Thyroid gland (tissue), 4 donors: ENCODE measurements at regions not wholly inside any gene's neighbourhood (a gene's known extent, or its start where the extent isn't known, plus 50 kb on each side); places are given as distances from the start of the nearest gene placed in this dataset.

ENCODE experiments used
- DNase-seq, 2 donors: peaks; one replicate each; pipeline ENCODE4 v3.0.0-alpha.2; 2019
- H3K27ac ChIP-seq, 3 donors: fragments of 200-600 bp; sonication (generic); 1 replicate in 2 of 3; 2 replicates in 1 of 3; pipeline ENCODE4 v1.5.1; 2016 to 2019; ENCODE audit warnings: mild to moderate bottlenecking in 1 of 3, moderate library complexity in 1 of 3
- H3K27me3 ChIP-seq: fragments of 200-600 bp; sonication (generic); one replicate; pipeline ENCODE4 v1.5.1; 2019
- H3K36me3 ChIP-seq, 2 donors: fragments of 200-600 bp; sonication (generic); one replicate each; pipeline ENCODE4 v1.5.1; 2016 to 2019
- H3K4me1 ChIP-seq, 2 donors: fragments of 200-600 bp; sonication (generic); one replicate each; pipeline ENCODE4 v1.5.1; 2017 to 2019
- H3K4me3 ChIP-seq, 3 donors: fragments of 200-600 bp; sonication (generic); replicated peaks in 1 of 3; 1 replicate in 2 of 3; 2 replicates in 1 of 3; pipeline ENCODE4 v1.5.1; 2016; ENCODE audit warnings: mild to moderate bottlenecking in 1 of 3
- H3K9me3 ChIP-seq: fragments of 200-600 bp; sonication (generic); one replicate; pipeline ENCODE4 v1.5.1; 2017
- POLR2A ChIP-seq, 2 donors: fragments of 450-650 bp; IDR thresholded peaks; one replicate each; pipeline ENCODE4 v1.6.1; 2017; ENCODE audit warnings: antibody characterized with exemption in 2 of 2, mild to moderate bottlenecking in 2 of 2, moderate library complexity in 1 of 2
- WGBS, 2 donors: methylation state at CpG; one replicate each; pipeline ENCODE4 v1.1.5; 2017; 5-methylcytosine and 5-hydroxymethylcytosine counted together
- intact Hi-C: fragments of 100-400 bp; cut with DNase I; formaldehyde crosslinking; loops from one replicate; pipeline ENCODE4 v1.15.1; 2023
- TF ChIP-seq, protein P1 (sequence below), 6 experiments: fragments of 200-600 bp in 3 of 6; fragments of 450-650 bp in 3 of 6; sonication (generic) in 3 of 6; IDR thresholded peaks; one replicate each; pipeline ENCODE4 v1.5.1; 2016 to 2019; ENCODE audit warnings: antibody characterized with exemption in 6 of 6, mild to moderate bottlenecking in 2 of 6, inconsistent platforms in 1 of 6, moderate library complexity in 1 of 6

DNA sequence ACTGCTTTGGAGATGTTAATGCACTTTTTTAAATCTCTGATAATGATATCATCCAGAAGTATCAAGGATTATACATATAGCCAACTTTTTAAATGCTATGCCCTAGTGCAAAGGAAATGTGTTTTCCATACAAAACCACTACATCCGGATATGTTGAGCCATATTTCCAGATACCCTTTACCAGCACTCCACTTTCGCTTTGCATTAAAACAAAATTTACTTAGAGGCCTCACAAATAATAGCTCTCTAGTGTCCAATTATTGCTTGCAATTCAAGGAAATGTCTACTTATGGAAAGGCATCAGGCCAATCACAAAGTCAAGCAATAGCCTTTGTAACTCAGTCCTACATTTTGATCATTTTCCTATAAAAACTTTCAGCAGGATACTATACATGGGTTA is 1072.8 kb upstream of the INTU start:
- no peak overlapping the region for H3K4me3 ChIP-seq
- no peak for TF ChIP-seq POLR2A (IDR thresholded peaks at IDR 0.05)
- TF ChIP-seq, protein P1, sequence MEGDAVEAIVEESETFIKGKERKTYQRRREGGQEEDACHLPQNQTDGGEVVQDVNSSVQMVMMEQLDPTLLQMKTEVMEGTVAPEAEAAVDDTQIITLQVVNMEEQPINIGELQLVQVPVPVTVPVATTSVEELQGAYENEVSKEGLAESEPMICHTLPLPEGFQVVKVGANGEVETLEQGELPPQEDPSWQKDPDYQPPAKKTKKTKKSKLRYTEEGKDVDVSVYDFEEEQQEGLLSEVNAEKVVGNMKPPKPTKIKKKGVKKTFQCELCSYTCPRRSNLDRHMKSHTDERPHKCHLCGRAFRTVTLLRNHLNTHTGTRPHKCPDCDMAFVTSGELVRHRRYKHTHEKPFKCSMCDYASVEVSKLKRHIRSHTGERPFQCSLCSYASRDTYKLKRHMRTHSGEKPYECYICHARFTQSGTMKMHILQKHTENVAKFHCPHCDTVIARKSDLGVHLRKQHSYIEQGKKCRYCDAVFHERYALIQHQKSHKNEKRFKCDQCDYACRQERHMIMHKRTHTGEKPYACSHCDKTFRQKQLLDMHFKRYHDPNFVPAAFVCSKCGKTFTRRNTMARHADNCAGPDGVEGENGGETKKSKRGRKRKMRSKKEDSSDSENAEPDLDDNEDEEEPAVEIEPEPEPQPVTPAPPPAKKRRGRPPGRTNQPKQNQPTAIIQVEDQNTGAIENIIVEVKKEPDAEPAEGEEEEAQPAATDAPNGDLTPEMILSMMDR (IDR thresholded peaks at IDR 0.05), result no peak
- H3K4me1 ChIP-seq, result no peaks in the 10 kb centered on the region
- no peak overlapping the region for H3K27ac ChIP-seq
- WGBS, 2 donors, result 45 to 50% methylated on average over 2 of the region's 2 CpGs
- DNase-seq, result no peak
- no peaks in the 10 kb centered on the region for H3K27me3 ChIP-seq
- H3K36me3 ChIP-seq, result no peaks in the 10 kb centered on the region
- H3K9me3 ChIP-seq, result no peaks in the 10 kb centered on the region
- intact Hi-C loops, result no loop called here

DNA sequence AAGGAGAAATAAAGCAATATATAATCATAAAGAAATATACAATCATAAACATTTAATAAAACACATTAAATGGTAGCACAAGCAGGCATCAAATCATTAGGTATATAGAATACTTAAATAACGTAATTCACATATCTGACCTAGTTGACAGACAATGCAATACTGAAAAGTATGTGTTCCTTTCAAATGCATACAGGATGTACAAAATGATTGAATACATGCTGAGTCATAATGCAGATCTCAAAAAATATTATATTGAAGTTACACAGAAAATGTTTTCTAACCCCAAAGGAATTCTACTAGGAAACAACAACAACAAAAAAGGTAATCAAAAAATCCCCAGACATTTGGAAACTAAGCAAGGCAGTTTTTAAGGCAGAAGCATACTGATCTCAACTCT is 1072.0 kb upstream of the INTU start:
- H3K9me3 ChIP-seq, result no peaks in the 10 kb centered on the region
- no peaks in the 10 kb centered on the region for H3K4me1 ChIP-seq
- TF ChIP-seq POLR2A (IDR thresholded peaks at IDR 0.05), result no peak
- TF ChIP-seq, protein P1 (IDR thresholded peaks at IDR 0.05), result no peak
- H3K27ac ChIP-seq, result no peak overlapping the region
- intact Hi-C loops, result no loop called here
- no peaks in the 10 kb centered on the region for H3K36me3 ChIP-seq
- no peaks in the 10 kb centered on the region for H3K27me3 ChIP-seq
- no peak overlapping the region for H3K4me3 ChIP-seq
- DNase-seq, result no peak
- 92 to 94% methylated on average over 1 of the region's 1 CpG for WGBS, 2 donors

DNA sequence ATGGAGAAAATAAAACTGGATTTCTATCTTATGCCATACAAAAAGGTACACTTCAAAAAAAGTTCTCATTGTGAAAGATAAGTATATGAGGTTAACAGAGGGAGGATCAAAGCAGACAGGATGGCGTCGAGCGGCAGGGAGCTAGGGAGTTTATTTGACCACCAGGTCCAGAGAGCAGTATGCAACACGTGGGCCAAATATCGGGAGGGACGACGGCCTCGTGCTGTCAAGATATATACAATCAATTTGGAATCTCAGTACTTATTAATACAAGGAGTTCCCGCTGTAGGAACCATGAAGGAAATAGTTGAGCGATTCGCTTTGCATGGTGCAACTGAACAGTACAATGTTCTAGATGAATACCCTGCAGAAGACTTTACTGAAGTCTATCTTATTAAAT is 1069.4 kb upstream of the INTU start:
- no peak overlapping the region for H3K4me3 ChIP-seq
- WGBS, 2 donors, result 93 to 96% methylated on average over 11 of the region's 11 CpGs
- no peak for TF ChIP-seq POLR2A (IDR thresholded peaks at IDR 0.05)
- TF ChIP-seq, protein P1 (IDR thresholded peaks at IDR 0.05), result no peak
- H3K4me1 ChIP-seq, result no peaks in the 10 kb centered on the region
- H3K27me3 ChIP-seq, result no peaks in the 10 kb centered on the region
- no peak overlapping the region for H3K27ac ChIP-seq
- no peaks in the 10 kb centered on the region for H3K36me3 ChIP-seq
- H3K9me3 ChIP-seq, result no peaks in the 10 kb centered on the region
- DNase-seq, result no peak
- intact Hi-C loops, result no loop called here

DNA sequence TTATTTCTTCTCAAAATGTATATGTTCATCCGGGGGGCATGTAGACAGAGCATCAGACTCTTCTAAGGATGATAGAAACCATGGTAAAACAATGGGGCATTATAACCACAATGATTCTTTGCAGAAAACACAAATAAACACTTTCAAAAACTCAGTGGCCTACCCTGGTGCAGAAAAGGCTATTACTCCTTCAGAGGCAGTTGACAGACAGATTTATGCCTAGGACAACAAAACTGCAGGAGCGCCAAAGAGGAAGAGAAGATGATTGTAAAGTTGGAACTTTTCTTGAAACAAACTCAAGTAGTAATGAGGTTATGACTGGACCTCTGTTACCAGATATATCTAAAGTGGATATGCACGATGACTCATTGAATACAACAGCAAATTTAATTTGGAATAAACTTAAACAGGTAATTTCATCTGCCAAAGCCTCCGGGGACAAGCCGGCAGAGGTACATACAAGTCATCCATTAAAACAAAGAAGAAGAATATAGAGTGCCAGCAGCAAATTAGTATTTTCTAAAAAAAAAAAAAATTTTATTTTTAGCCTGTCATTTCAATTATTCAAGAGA is 1068.4 kb upstream of the INTU start:
- no peak for DNase-seq
- 88 to 95% methylated on average over 5 of the region's 5 CpGs for WGBS, 2 donors
- Histone ChIP-seq H3K27me3 (no peaks in the 10 kb centered on the region), H3K9me3 (no peaks in the 10 kb centered on the region), H3K27ac (no peak overlapping the region), H3K4me3 (no peak overlapping the region), H3K4me1 (no peaks in the 10 kb centered on the region), H3K36me3 (no peaks in the 10 kb centered on the region)
- intact Hi-C loops, result no loop called here
- TF ChIP-seq, protein P1 (IDR thresholded peaks at IDR 0.05), result no peak
- TF ChIP-seq POLR2A (IDR thresholded peaks at IDR 0.05), result no peak

DNA sequence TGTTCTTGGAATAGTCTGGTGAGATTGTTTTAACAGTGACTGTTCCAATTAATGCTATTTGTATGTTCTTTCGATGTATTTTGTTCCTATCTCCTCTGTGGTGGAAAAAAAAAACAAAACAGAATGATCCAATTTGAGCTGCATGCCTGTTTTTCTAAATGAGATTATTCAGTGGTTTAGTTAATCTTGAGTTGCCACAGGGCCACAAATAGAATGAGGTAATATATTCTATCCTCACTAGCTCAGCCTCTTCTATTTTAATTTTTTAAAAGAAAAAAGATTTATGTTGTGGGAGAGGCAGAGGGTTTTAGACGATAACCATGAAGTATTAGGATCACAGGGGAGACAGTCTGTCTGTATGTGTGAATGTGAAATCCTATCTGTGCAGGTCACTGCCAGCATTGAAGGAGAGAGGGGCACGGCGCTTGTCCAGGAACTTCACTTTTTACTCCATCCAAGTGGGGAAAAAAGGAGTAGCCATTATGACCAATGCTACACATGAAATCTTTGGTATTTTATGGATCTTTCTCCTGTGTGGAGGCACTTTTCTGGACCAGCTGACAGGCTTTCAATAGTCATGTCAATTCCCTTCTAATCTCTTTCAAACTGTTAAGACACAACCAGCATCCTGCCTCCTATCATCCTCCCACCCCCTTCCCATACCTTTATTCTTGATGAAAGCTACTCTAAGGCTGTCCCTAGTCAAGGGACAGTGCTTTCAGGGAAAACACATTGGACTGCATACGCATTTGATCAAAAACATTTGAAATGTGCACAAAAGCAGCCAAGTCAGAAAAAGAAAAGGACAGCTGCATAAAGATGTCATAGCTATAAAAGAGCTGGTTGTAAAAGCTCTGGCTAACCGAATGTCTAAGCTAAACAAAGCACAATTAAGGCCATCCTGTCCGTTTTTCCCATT is 1063.8 kb upstream of the INTU start:
- no peak for DNase-seq
- 83 to 89% methylated on average over 7 of the region's 7 CpGs for WGBS, 2 donors
- Histone ChIP-seq H3K9me3 (no peaks in the 10 kb centered on the region), H3K4me1 (no peaks in the 10 kb centered on the region), H3K27ac (no peak overlapping the region), H3K27me3 (no peaks in the 10 kb centered on the region), H3K36me3 (no peaks in the 10 kb centered on the region), H3K4me3 (no peak overlapping the region)
- TF ChIP-seq, protein P1 (IDR thresholded peaks at IDR 0.05), result no peak
- no peak for TF ChIP-seq POLR2A (IDR thresholded peaks at IDR 0.05)
- intact Hi-C loops, result no loop called here
